Activated CD8-positive, alpha-beta T cell treated with anti-CD3 and anti-CD28 coated beads for 36 hours (primary cell): ENCODE measurements at regions not wholly inside any gene's neighbourhood (a gene's known extent, or its start where the extent isn't known, plus 50 kb on each side); places are given as distances from the start of the nearest gene placed in this dataset.

Experiments used
- ATAC-seq: fragments of 200-7000 bp; cut with Tn5 transposase; one replicate; pipeline ENCODE4 v1.10.0; 2021; ENCODE audit warnings: mild to moderate bottlenecking, moderate library complexity
- CTCF ChIA-PET: fragments of 350-600 bp; sonication (Branson Sonifier 250); formaldehyde crosslinking; loops from one replicate; lab custom pipeline; 2021; ENCODE audit warnings: antibody characterized with exemption; lab: Charles Lee
- POLR2A ChIA-PET: fragments of 350-600 bp; sonication (Branson Sonifier 250); formaldehyde crosslinking; loops from one replicate; lab custom pipeline; 2021; ENCODE audit warnings: antibody characterized with exemption; lab: Charles Lee
- DNase-seq: peaks from one replicate; pipeline ENCODE4 v3.0.0-alpha.2; 2020
- H3K27ac Mint-ChIP-seq: one replicate; pipeline ENCODE4 v1.8.0; 2021; ENCODE audit warnings: mild to moderate bottlenecking, mixed read lengths
- H3K27me3 Mint-ChIP-seq: one replicate; pipeline ENCODE4 v1.8.0; 2021; ENCODE audit warnings: mixed read lengths
- H3K36me3 Mint-ChIP-seq: one replicate; pipeline ENCODE4 v1.8.0; 2021; ENCODE audit warnings: low read depth, mixed read lengths
- H3K4me1 Mint-ChIP-seq: one replicate; pipeline ENCODE4 v1.8.0; 2021; ENCODE audit warnings: low read depth, mixed read lengths
- H3K4me3 Mint-ChIP-seq: one replicate; pipeline ENCODE4 v1.8.0; 2021; ENCODE audit warnings: mild to moderate bottlenecking, moderate library complexity, mixed read lengths
- H3K9me3 Mint-ChIP-seq: one replicate; pipeline ENCODE4 v1.8.0; 2021; ENCODE audit warnings: mixed read lengths
- intact Hi-C: fragments of 100-400 bp; cut with micrococcal nuclease; formaldehyde crosslinking; loops from one replicate; pipeline ENCODE4 v1.10.0; 2022
- TF ChIP-seq, protein P1 (sequence below): fragments of 200-600 bp; IDR thresholded peaks from one replicate; pipeline ENCODE4 v1.8.0; 2022; ENCODE audit warnings: antibody characterized with exemption, mild to moderate bottlenecking

DNA sequence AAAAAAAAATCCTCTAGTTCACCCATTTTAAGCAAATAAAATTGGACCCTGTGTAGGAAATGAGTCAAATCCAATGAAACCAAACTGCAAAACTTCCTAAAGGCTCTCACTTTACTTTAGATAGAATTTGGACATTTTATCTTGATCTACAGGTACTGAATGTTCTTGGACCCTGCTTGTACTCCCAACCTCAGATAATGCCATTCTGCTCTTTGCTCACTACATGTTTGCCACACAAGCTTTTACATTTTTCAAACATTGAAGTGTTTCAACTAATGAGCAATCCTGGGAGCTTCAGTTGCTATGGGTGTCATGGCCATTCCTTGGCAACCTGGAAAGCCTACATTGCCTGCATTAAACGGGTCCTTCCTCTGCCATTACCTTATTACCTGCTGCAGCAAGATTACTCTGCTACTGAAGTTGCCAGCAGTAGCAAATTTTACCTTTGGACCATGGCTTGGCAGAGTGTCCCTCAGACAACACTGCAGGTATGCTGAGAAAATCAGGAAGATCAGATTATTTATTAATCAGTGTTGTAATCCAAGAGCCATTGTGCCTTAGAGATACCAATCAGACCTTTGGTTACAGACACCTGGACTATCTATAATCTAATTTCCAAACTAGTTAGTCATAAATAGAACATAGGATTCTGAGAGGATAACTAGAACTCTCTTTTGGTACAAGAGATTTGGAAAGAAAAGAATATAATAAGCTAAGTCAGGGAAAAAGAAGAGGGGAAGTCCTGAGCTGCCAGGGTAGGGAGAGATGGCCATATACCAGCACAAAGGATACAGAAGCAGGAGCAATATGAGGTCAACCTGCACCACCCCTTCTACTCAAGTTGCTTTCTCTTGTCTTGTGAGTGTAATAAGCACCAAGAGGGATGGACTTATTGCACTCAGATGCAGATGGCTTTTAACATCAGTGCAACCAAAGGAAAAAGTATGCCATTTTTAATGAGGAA is 293.3 kb upstream of the TFPI start:
- Mint-ChIP-seq H3K36me3 (no peaks in the 10 kb centered on the region), H3K27ac (no peak overlapping the region), H3K4me1 (no peaks in the 10 kb centered on the region), H3K27me3 (no peaks in the 10 kb centered on the region), H3K9me3 (no peaks in the 10 kb centered on the region), H3K4me3 (no peak overlapping the region)
- ATAC-seq (no peak), DNase-seq (no peak)
- ChIA-PET CTCF (no interaction called here), POLR2A (no interaction called here)
- TF ChIP-seq, protein P1, sequence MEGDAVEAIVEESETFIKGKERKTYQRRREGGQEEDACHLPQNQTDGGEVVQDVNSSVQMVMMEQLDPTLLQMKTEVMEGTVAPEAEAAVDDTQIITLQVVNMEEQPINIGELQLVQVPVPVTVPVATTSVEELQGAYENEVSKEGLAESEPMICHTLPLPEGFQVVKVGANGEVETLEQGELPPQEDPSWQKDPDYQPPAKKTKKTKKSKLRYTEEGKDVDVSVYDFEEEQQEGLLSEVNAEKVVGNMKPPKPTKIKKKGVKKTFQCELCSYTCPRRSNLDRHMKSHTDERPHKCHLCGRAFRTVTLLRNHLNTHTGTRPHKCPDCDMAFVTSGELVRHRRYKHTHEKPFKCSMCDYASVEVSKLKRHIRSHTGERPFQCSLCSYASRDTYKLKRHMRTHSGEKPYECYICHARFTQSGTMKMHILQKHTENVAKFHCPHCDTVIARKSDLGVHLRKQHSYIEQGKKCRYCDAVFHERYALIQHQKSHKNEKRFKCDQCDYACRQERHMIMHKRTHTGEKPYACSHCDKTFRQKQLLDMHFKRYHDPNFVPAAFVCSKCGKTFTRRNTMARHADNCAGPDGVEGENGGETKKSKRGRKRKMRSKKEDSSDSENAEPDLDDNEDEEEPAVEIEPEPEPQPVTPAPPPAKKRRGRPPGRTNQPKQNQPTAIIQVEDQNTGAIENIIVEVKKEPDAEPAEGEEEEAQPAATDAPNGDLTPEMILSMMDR, result no peak
- intact Hi-C loops, result no loop called here

DNA sequence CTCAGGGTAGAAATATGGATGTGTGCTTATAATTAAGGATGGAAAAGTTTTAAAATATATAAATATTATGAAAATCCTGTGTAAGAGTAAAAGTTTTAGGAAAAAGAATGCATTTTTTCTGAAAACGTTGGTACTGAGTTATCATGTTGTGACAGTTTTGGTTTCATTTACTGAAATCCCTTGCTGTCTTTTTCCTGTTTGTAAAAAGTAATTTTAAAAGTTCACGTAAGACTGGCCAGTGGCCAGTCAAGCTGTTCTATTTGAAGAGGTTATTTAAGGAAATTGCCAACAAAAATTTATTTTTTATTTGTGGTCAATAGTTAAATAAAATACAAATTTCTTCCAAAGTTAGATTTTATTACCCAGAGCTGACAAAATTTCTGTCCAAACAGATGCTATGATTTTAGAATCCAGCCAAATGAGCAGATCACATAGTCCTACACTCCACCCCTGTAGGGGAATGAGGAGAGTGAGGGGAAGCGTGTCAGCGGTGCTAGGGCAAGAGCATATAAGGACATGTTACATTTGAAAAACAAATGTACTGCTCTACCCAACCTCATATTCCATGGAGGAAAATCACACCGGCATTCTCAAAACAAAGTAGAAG is 297.8 kb upstream of the TFPI start:
- TF ChIP-seq, protein P1, result no peak
- Mint-ChIP-seq H3K36me3 (no peaks in the 10 kb centered on the region), H3K27ac (no peak overlapping the region), H3K4me3 (no peak overlapping the region), H3K27me3 (no peaks in the 10 kb centered on the region), H3K9me3 (no peaks in the 10 kb centered on the region), H3K4me1 (no peaks in the 10 kb centered on the region)
- no peak for ATAC-seq
- no peak for DNase-seq
- ChIA-PET CTCF (interaction anchor here (1.5 kb wide), 1 partner anchor 10 kb away, joined by 4 read pairs; no protein-coding TSS in a partner anchor), POLR2A (no interaction called here)
- intact Hi-C loops, result no loop called here

DNA sequence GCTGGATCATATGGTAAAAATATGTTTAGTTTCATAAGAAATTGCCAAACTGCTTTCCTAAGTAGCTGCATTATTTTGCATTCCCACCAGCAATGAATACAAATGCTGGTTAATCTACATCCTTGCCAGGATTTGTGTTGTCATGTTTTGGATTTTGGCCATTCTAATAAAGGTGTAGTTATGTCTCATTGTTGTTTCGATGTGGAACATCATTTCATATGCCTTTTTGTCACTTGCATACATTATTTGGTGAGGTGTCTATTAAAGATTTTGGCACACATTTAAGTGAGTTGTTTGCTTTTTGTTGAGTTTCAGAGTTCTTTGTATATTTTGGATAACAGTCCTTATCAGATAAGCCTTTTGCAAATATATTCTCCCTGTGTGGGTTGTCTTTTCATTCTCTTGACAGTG is 299.2 kb upstream of the TFPI start:
- Mint-ChIP-seq H3K4me1 (no peaks in the 10 kb centered on the region), H3K4me3 (no peak overlapping the region), H3K27ac (no peak overlapping the region), H3K27me3 (no peaks in the 10 kb centered on the region), H3K36me3 (no peaks in the 10 kb centered on the region), H3K9me3 (no peaks in the 10 kb centered on the region)
- ATAC-seq, result no peak
- ChIA-PET POLR2A (no interaction called here), CTCF (no interaction called here)
- intact Hi-C loops, result no loop called here
- no peak for DNase-seq
- TF ChIP-seq, protein P1, result no peak

DNA sequence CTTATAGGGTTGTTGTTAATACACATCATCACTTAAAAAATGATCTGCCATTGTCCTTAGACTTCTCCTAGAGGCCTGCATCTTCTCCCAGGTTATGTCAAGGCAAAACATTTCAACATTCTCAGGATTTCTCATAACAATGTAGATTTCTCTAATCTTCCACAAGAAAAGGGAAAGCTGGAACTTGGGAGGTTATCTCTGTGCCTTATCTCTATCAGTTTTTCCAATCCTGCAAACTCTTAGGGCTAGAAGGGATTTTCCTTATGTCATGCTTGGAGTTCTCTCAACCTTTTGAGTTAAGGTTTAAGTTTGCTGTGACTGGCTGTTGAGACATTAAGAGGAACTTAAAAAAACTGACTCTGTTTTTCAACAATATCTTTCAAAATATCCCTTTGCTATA is 300.6 kb upstream of the TFPI start:
- intact Hi-C loops, result no loop called here
- Mint-ChIP-seq H3K4me1 (no peaks in the 10 kb centered on the region), H3K4me3 (no peak overlapping the region), H3K36me3 (no peaks in the 10 kb centered on the region), H3K27ac (no peak overlapping the region), H3K9me3 (no peaks in the 10 kb centered on the region), H3K27me3 (no peaks in the 10 kb centered on the region)
- TF ChIP-seq, protein P1, result no peak
- POLR2A ChIA-PET, result no interaction called here
- no peak for DNase-seq
- CTCF ChIA-PET, result no interaction called here
- ATAC-seq, result no peak

DNA sequence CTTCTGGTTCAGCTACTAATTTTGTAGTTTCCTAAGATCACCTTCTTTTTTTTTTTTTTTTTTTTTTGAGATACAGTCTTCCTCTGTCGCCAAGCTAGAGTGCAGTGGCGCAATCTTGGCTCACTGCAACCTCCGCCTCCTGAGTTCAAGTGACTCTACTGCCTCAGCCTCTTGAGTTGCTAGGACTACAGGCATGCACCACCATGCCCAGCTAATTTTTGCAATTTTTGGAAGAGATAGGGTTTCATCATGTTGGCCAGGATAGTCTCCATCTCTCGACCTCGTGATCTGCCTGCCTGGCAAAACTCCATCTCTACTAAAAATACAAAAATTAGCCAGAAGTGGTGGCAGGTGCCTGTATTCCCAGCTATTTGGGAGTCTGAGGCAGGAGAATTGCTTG is 301.5 kb upstream of the TFPI start:
- POLR2A ChIA-PET, result no interaction called here
- TF ChIP-seq, protein P1, result no peak
- CTCF ChIA-PET, result interaction anchor here (1.1 kb wide), 1 partner anchor 12 kb away, joined by 3 read pairs; no protein-coding TSS in a partner anchor
- no peaks in the 10 kb centered on the region for H3K36me3 Mint-ChIP-seq
- H3K27me3 Mint-ChIP-seq, result no peaks in the 10 kb centered on the region
- DNase-seq, result no peak
- no peak for ATAC-seq
- no peaks in the 10 kb centered on the region for H3K4me1 Mint-ChIP-seq
- H3K4me3 Mint-ChIP-seq, result no peak overlapping the region
- no peaks in the 10 kb centered on the region for H3K9me3 Mint-ChIP-seq
- intact Hi-C loops, result no loop called here
- H3K27ac Mint-ChIP-seq, result no peak overlapping the region
